HEK293 (cell line): ENCODE measurements at regions not wholly inside any gene's neighbourhood (a gene's known extent, or its start where the extent isn't known, plus 50 kb on each side); places are given as distances from the start of the nearest gene placed in this dataset.

Source experiments
- CTCF ChIA-PET: fragments of 350-600 bp; formaldehyde crosslinking; extraction: SDS; loops from one replicate; lab custom pipeline; 2021; ENCODE audit warnings: antibody characterized with exemption; lab: Yijun Ruan, JAX
- POLR2A ChIA-PET: fragments of 300-600 bp; formaldehyde crosslinking; extraction: SDS; loops from one replicate; lab custom pipeline; 2020; ENCODE audit warnings: antibody characterized with exemption, inconsistent platforms; lab: Yijun Ruan, JAX
- H3K27ac ChIP-seq: fragments of 200-500 bp; sonication (Bioruptor generic); 2 replicates; pipeline ENCODE4 v1.5.1; 2014; ENCODE audit warnings: low read depth, low read length, control low read depth, inconsistent platforms; ENCODE audit errors: extremely low read depth
- H3K36me3 ChIP-seq, 2 experiments: fragments of 200-500 bp in 1 of 2; sonication (Bioruptor generic) in 1 of 2; 1 replicate in 1 of 2; 2 replicates in 1 of 2; pipeline ENCODE4 v1.5.1; 2014 to 2017; ENCODE audit warnings: inconsistent platforms in 2 of 2, low read length in 2 of 2; ENCODE audit not compliant: control insufficient read depth in 2 of 2, insufficient read depth in 1 of 2
- H3K4me1 ChIP-seq: fragments of 200-500 bp; sonication (Bioruptor generic); 2 replicates; pipeline ENCODE4 v1.5.1; 2014; ENCODE audit warnings: mild to moderate bottlenecking, low read length, inconsistent platforms; ENCODE audit not compliant: control insufficient read depth, insufficient read depth
- H3K4me3 ChIP-seq: 2 replicates; pipeline ENCODE4 v1.5.1; 2011; ENCODE audit warnings: low read depth, mild to moderate bottlenecking, control low read depth, low read length, moderate library complexity
- H3K9me3 ChIP-seq: fragments of 200-500 bp; sonication (Bioruptor generic); 2 replicates; pipeline ENCODE4 v1.5.1; 2014; ENCODE audit warnings: low read depth, low read length, inconsistent platforms; ENCODE audit not compliant: control insufficient read depth, insufficient read depth
- BCL11B ChIP-seq: fragments of 450-650 bp; formaldehyde crosslinking; IDR thresholded peaks from 2 replicates; pipeline ENCODE4 v1.5.1; 2016; ENCODE audit warnings: low read depth, missing biosample characterization, missing genetic modification characterization
- GLIS2 ChIP-seq: fragments of 450-650 bp; formaldehyde crosslinking; IDR thresholded peaks from 2 replicates; pipeline ENCODE4 v1.5.1; 2016; ENCODE audit warnings: missing biosample characterization, missing genetic modification characterization
- HOXD13 ChIP-seq: sonication (generic); formaldehyde crosslinking; IDR thresholded peaks from 2 replicates; pipeline ENCODE4 v1.8.0; 2022; ENCODE audit warnings: missing genetic modification reagents, borderline replicate concordance
- INSM2 ChIP-seq: fragments of 450-650 bp; formaldehyde crosslinking; IDR thresholded peaks from 2 replicates; pipeline ENCODE4 v1.5.1; 2016; ENCODE audit warnings: missing biosample characterization, missing genetic modification characterization
- REST ChIP-seq: fragments of 450-650 bp; formaldehyde crosslinking; IDR thresholded peaks from 2 replicates; pipeline ENCODE4 v1.5.1; 2016; ENCODE audit warnings: missing biosample characterization, missing genetic modification characterization
- ZBTB17 ChIP-seq: fragments of 450-650 bp; formaldehyde crosslinking; IDR thresholded peaks from 2 replicates; pipeline ENCODE4 v1.5.1; 2016; ENCODE audit warnings: missing biosample characterization, missing genetic modification characterization
- ZBTB21 ChIP-seq: fragments of 450-650 bp; formaldehyde crosslinking; IDR thresholded peaks from 2 replicates; pipeline ENCODE4 v1.5.1; 2017; ENCODE audit warnings: missing biosample characterization, missing genetic modification characterization
- ZBTB7A ChIP-seq: fragments of 450-650 bp; formaldehyde crosslinking; IDR thresholded peaks from 2 replicates; pipeline ENCODE4 v1.5.1; 2016; ENCODE audit warnings: low read depth, missing biosample characterization, missing genetic modification characterization
- ZNF133 ChIP-seq: fragments of 450-650 bp; formaldehyde crosslinking; IDR thresholded peaks from 2 replicates; pipeline ENCODE4 v1.5.1; 2016; ENCODE audit warnings: missing biosample characterization, missing genetic modification characterization
- ZNF223 ChIP-seq: fragments of 450-650 bp; formaldehyde crosslinking; IDR thresholded peaks from 2 replicates; pipeline ENCODE4 v1.5.1; 2016; ENCODE audit warnings: missing biosample characterization, missing genetic modification characterization
- ZNF26 ChIP-seq: fragments of 450-650 bp; formaldehyde crosslinking; IDR thresholded peaks from 2 replicates; pipeline ENCODE4 v1.5.1; 2016; ENCODE audit warnings: missing biosample characterization, missing genetic modification characterization
- ZNF350 ChIP-seq: fragments of 450-650 bp; formaldehyde crosslinking; IDR thresholded peaks from 2 replicates; pipeline ENCODE4 v1.5.0; 2017; ENCODE audit warnings: missing biosample characterization, mild to moderate bottlenecking, missing genetic modification characterization
- ZNF580 ChIP-seq: fragments of 450-650 bp; formaldehyde crosslinking; IDR thresholded peaks from 2 replicates; pipeline ENCODE4 v1.5.1; 2016; ENCODE audit warnings: missing biosample characterization, missing genetic modification characterization
- ZNF660 ChIP-seq: fragments of 450-650 bp; IDR thresholded peaks from 2 replicates; pipeline ENCODE4 v1.5.1; 2018; ENCODE audit warnings: missing biosample characterization, mild to moderate bottlenecking, missing genetic modification characterization
- ZNF677 ChIP-seq: fragments of 450-650 bp; IDR thresholded peaks from 2 replicates; pipeline ENCODE4 v1.5.0; 2018; ENCODE audit warnings: missing biosample characterization, mild to moderate bottlenecking, missing genetic modification characterization, moderate library complexity
- ZNF707 ChIP-seq: fragments of 450-650 bp; formaldehyde crosslinking; IDR thresholded peaks from 2 replicates; pipeline ENCODE4 v1.5.1; 2016; ENCODE audit warnings: missing biosample characterization, missing genetic modification characterization
- ZNF747 ChIP-seq: fragments of 450-650 bp; formaldehyde crosslinking; IDR thresholded peaks from 2 replicates; pipeline ENCODE4 v1.5.1; 2016; ENCODE audit warnings: missing biosample characterization, missing genetic modification characterization
- ZNF830 ChIP-seq: fragments of 450-650 bp; IDR thresholded peaks from 2 replicates; pipeline ENCODE4 v1.5.0; 2018; ENCODE audit warnings: missing biosample characterization, missing genetic modification characterization, low read depth, mild to moderate bottlenecking, moderate library complexity
- ZSCAN30 ChIP-seq: fragments of 450-650 bp; IDR thresholded peaks from 2 replicates; pipeline ENCODE4 v1.5.1; 2018; ENCODE audit warnings: missing biosample characterization, mild to moderate bottlenecking, missing genetic modification characterization, moderate library complexity

GRCh38 chr4:56149591-56149990 is 200.8 kb downstream of the CEP135 start (continued):
- TF ChIP-seq ZNF580 (tag by site-specific recombination) (no peak), ZNF677 (tag by site-specific recombination) (no peak), ZBTB21 (no peak), REST (tag by site-specific recombination) (no peak), ZNF133 (tag by site-specific recombination) (no peak), ZNF223 (tag by site-specific recombination) (no peak), ZNF660 (tag by site-specific recombination) (no peak)

- no peak overlapping the region for H3K4me3 ChIP-seq
- no peaks in the 10 kb centered on the region for H3K36me3 ChIP-seq
- H3K4me1 ChIP-seq: no peaks in the 10 kb centered on the region
- no peaks in the 10 kb centered on the region for H3K9me3 ChIP-seq
- CTCF ChIA-PET: no interaction called here
- TF ChIP-seq HOXD13 (CRISPR knock-in tag): no peak
- TF ChIP-seq ZBTB17 (tag by site-specific recombination): no peak
- no peak for TF ChIP-seq ZSCAN30 (tag by site-specific recombination)
- no peak for TF ChIP-seq ZNF830
- TF ChIP-seq ZNF707 (tag by site-specific recombination): no peak
- TF ChIP-seq BCL11B: no peak
- TF ChIP-seq GLIS2: no peak
- TF ChIP-seq ZNF350 (tag by site-specific recombination): no peak
- TF ChIP-seq INSM2 (tag by site-specific recombination): no peak
- TF ChIP-seq ZBTB7A: no peak
- POLR2A ChIA-PET: no interaction called here
- no peak overlapping the region for H3K27ac ChIP-seq
Measured at GRCh38 chr4:56148428-56148827, 199.7 kb downstream of the CEP135 start.

GRCh38 chr4:56147371-56147770 is 198.6 kb downstream of the CEP135 start:
- POLR2A ChIA-PET: no interaction called here
- no peak overlapping the region for H3K27ac ChIP-seq
- no peaks in the 10 kb centered on the region for H3K9me3 ChIP-seq
- H3K36me3 ChIP-seq: no peaks in the 10 kb centered on the region
- no peak overlapping the region for H3K4me3 ChIP-seq
- no peaks in the 10 kb centered on the region for H3K4me1 ChIP-seq
- TF ChIP-seq ZNF26 (tag by site-specific recombination): no peak
- TF ChIP-seq ZNF747: no peak
- TF ChIP-seq, all 188 proteins: peak for 0
- CTCF ChIA-PET: no interaction called here
